CD14-positive monocyte (primary cell): ENCODE measurements at regions not wholly inside any gene's neighbourhood (a gene's known extent, or its start where the extent isn't known, plus 50 kb on each side); places are given as distances from the start of the nearest gene placed in this dataset.

Experiments used
- DNase-seq, 3 donors: peaks; one replicate each; pipeline ENCODE4 v3.0.0-alpha.2; 2011 to 2022
- H2AFZ ChIP-seq: 2 replicates; pipeline ENCODE4 v1.6.0; 2012; ENCODE audit warnings: mild to moderate bottlenecking, low read depth, low read length, inconsistent platforms; ENCODE audit not compliant: insufficient read depth, poor library complexity, severe bottlenecking
- H3K27ac ChIP-seq, 2 donors: 1 replicate in 1 of 2; 2 replicates in 1 of 2; pipeline ENCODE4 v1.5.1; 2012 to 2013; ENCODE audit warnings: low read length in 2 of 2, control low read depth in 1 of 2, inconsistent platforms in 1 of 2, low read depth in 1 of 2, mild to moderate bottlenecking in 1 of 2
- H3K27me3 ChIP-seq, 2 donors: one replicate each; pipeline versions ENCODE4 v1.6.0 to v1.6.1; 2011 to 2013; ENCODE audit warnings: low read length in 2 of 2; ENCODE audit not compliant: control insufficient read depth in 2 of 2, insufficient read depth in 2 of 2
- H3K36me3 ChIP-seq, 2 donors: replicated peaks in 1 of 2; 1 replicate in 1 of 2; 2 replicates in 1 of 2; pipeline versions ENCODE4 v1.5.1 to v1.6.1; 2012 to 2013; ENCODE audit warnings: low read length in 2 of 2, control low read depth in 1 of 2, inconsistent platforms in 1 of 2, mild to moderate bottlenecking in 1 of 2; ENCODE audit not compliant: insufficient read depth in 2 of 2, control insufficient read depth in 1 of 2
- H3K4me1 ChIP-seq, 2 donors: 1 replicate in 1 of 2; 2 replicates in 1 of 2; pipeline versions ENCODE4 v1.5.1 to v1.6.1; 2012 to 2013; ENCODE audit warnings: low read length in 2 of 2, control low read depth in 1 of 2, inconsistent platforms in 1 of 2, mild to moderate bottlenecking in 1 of 2, moderate library complexity in 1 of 2; ENCODE audit not compliant: insufficient read depth in 2 of 2, control insufficient read depth in 1 of 2
- H3K4me2 ChIP-seq: replicated peaks from 2 replicates; pipeline ENCODE3; 2012; ENCODE audit warnings: low read length, moderate library complexity, mild to moderate bottlenecking; ENCODE audit not compliant: poor library complexity, severe bottlenecking; ENCODE audit errors: extremely low read depth
- H3K4me3 ChIP-seq, 3 experiments: fragments of 200-600 bp in 1 of 3; sonication (generic) in 1 of 3; replicated peaks in 1 of 3; 1 replicate in 2 of 3; 2 replicates in 1 of 3; pipeline ENCODE4 v1.5.1; 2011 to 2013; ENCODE audit warnings: low read length in 3 of 3, mild to moderate bottlenecking in 3 of 3, control low read depth in 2 of 3, low read depth in 2 of 3, inconsistent platforms in 1 of 3, moderate library complexity in 1 of 3
- H3K79me2 ChIP-seq: 2 replicates; pipeline ENCODE4 v1.6.0; 2012; ENCODE audit warnings: mild to moderate bottlenecking, control low read depth, inconsistent platforms, low read length, moderate library complexity; ENCODE audit not compliant: insufficient read depth
- H3K9ac ChIP-seq: 2 replicates; pipeline ENCODE4 v1.6.0; 2017; ENCODE audit warnings: low read length, mild to moderate bottlenecking; ENCODE audit not compliant: insufficient read depth, poor library complexity, severe bottlenecking
- H3K9me3 ChIP-seq, 2 donors: replicated peaks in 1 of 2; 1 replicate in 1 of 2; 2 replicates in 1 of 2; pipeline versions ENCODE4 v1.5.1 to v1.6.1; 2012 to 2013; ENCODE audit warnings: low read length in 2 of 2, control low read depth in 1 of 2; ENCODE audit not compliant: control insufficient read depth in 1 of 2, insufficient read depth in 1 of 2
- H4K20me1 ChIP-seq: 2 replicates; pipeline ENCODE4 v1.6.0; 2012; ENCODE audit warnings: mild to moderate bottlenecking, low read length, control low read depth, moderate library complexity; ENCODE audit not compliant: insufficient read depth
- H3K27ac Mint-ChIP-seq, 7 donors: one replicate each; pipeline ENCODE4 v1.8.0; 2020; ENCODE audit warnings: mild to moderate bottlenecking in 7 of 7, mixed read lengths in 7 of 7, moderate library complexity in 6 of 7, inconsistent platforms in 2 of 7
- H3K27me3 Mint-ChIP-seq, 3 donors: one replicate each; pipeline ENCODE4 v1.8.0; 2021 to 2022; ENCODE audit warnings: low read depth in 3 of 3, mild to moderate bottlenecking in 3 of 3, mixed read lengths in 3 of 3, moderate library complexity in 3 of 3, inconsistent platforms in 1 of 3
- H3K36me3 Mint-ChIP-seq, 2 donors: one replicate each; pipeline ENCODE4 v1.8.0; 2020; ENCODE audit warnings: mixed read lengths in 2 of 2, inconsistent platforms in 1 of 2, mild to moderate bottlenecking in 1 of 2
- H3K4me1 Mint-ChIP-seq: one replicate; pipeline ENCODE4 v1.8.0; 2020; ENCODE audit warnings: mild to moderate bottlenecking, mixed read lengths
- H3K4me3 Mint-ChIP-seq, 2 donors: one replicate each; pipeline ENCODE4 v1.8.0; 2020; ENCODE audit warnings: mild to moderate bottlenecking in 2 of 2, mixed read lengths in 2 of 2, moderate library complexity in 1 of 2
- H3K9me3 Mint-ChIP-seq, 7 donors: one replicate each; pipeline ENCODE4 v1.8.0; 2020 to 2022; ENCODE audit warnings: mixed read lengths in 7 of 7, mild to moderate bottlenecking in 6 of 7, moderate library complexity in 6 of 7, inconsistent platforms in 2 of 7
- WGBS: methylation state at CpG from one replicate; pipeline ENCODE4 v1.1.5; 2013; ENCODE audit warnings: missing lambda C conversion rate; ENCODE audit not compliant: insufficient coverage; 5-methylcytosine and 5-hydroxymethylcytosine counted together
- intact Hi-C, 2 donors: fragments of 100-400 bp; cut with micrococcal nuclease; formaldehyde crosslinking; loops; one replicate each; pipeline versions ENCODE4 v1.15.0 to v1.15.1; 2023
- TF ChIP-seq, protein P1 (sequence below): fragments of 200-600 bp; IDR thresholded peaks from one replicate; pipeline ENCODE4 v1.8.0; 2022; ENCODE audit warnings: antibody characterized with exemption, mild to moderate bottlenecking

- no CpG with 5 or more reads among the region's 5 CpGs for WGBS
- H3K79me2 ChIP-seq: no peaks in the 10 kb centered on the region
- H3K27ac Mint-ChIP-seq: no peak overlapping the region
Observed at GRCh38 chr1:163768576-163768975, 446.8 kb downstream of the NUF2 start.

GRCh38 chr1:163770265-163770664 lies 448.5 kb downstream of the NUF2 start:
- no peak overlapping the region for H3K27ac Mint-ChIP-seq
- no peaks in the 10 kb centered on the region for H4K20me1 ChIP-seq
- no peak overlapping the region for H3K4me3 ChIP-seq
- peaks cover 0 to 8% of the 10 kb centered on the region in 2 donors for H3K9me3 ChIP-seq
- peaks cover 0 to 20% (median 5%) of the 10 kb centered on the region in 7 donors for H3K9me3 Mint-ChIP-seq
- no peaks in the 10 kb centered on the region for H3K27me3 ChIP-seq
- H3K36me3 Mint-ChIP-seq: no peaks in the 10 kb centered on the region
- peaks cover 0 to 4% (median 0%) of the 10 kb centered on the region in 3 donors for H3K27me3 Mint-ChIP-seq
- H2AFZ ChIP-seq: no peak overlapping the region
- H3K36me3 ChIP-seq: no peaks in the 10 kb centered on the region
- H3K9ac ChIP-seq: no peak overlapping the region
- intact Hi-C loops: no loop called here
- no peaks in the 10 kb centered on the region for H3K79me2 ChIP-seq
- no peak overlapping the region for H3K4me2 ChIP-seq
- H3K4me1 Mint-ChIP-seq: no peaks in the 10 kb centered on the region
- no peak for DNase-seq
- H3K27ac ChIP-seq: no peak overlapping the region
- no peak overlapping the region for H3K4me3 Mint-ChIP-seq
- 100% methylated on average over 2 of the region's 4 CpGs for WGBS
- no peaks in the 10 kb centered on the region for H3K4me1 ChIP-seq
- TF ChIP-seq, protein P1, sequence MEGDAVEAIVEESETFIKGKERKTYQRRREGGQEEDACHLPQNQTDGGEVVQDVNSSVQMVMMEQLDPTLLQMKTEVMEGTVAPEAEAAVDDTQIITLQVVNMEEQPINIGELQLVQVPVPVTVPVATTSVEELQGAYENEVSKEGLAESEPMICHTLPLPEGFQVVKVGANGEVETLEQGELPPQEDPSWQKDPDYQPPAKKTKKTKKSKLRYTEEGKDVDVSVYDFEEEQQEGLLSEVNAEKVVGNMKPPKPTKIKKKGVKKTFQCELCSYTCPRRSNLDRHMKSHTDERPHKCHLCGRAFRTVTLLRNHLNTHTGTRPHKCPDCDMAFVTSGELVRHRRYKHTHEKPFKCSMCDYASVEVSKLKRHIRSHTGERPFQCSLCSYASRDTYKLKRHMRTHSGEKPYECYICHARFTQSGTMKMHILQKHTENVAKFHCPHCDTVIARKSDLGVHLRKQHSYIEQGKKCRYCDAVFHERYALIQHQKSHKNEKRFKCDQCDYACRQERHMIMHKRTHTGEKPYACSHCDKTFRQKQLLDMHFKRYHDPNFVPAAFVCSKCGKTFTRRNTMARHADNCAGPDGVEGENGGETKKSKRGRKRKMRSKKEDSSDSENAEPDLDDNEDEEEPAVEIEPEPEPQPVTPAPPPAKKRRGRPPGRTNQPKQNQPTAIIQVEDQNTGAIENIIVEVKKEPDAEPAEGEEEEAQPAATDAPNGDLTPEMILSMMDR: no peak

More at GRCh38 chr1:163768576-163768975, 446.8 kb downstream of the NUF2 start:
- Histone ChIP-seq H3K4me3 (no peak overlapping the region), H3K9me3 (peaks cover 0 to 5% of the 10 kb centered on the region in 2 donors), H3K27ac (no peak overlapping the region), H3K9ac (no peak overlapping the region), H3K36me3 (no peaks in the 10 kb centered on the region), H3K4me1 (no peaks in the 10 kb centered on the region), H2AFZ (no peak overlapping the region), H4K20me1 (no peaks in the 10 kb centered on the region), H3K4me2 (no peak overlapping the region), H3K27me3 (no peaks in the 10 kb centered on the region)
- Mint-ChIP-seq H3K4me3 (no peak overlapping the region), H3K36me3 (no peaks in the 10 kb centered on the region), H3K4me1 (no peaks in the 10 kb centered on the region), H3K27me3 (peaks cover 0 to 2% (median 0%) of the 10 kb centered on the region in 3 donors), H3K9me3 (peaks cover 0 to 17% (median 4%) of the 10 kb centered on the region in 7 donors)
- no peak for DNase-seq
- intact Hi-C loops: no loop called here
- TF ChIP-seq, protein P1: no peak
